ENCODE measurements at regions not wholly inside any gene's neighbourhood (a gene's known extent, or its start where the extent isn't known, plus 50 kb on each side); places are given as distances from the start of the nearest gene placed in this dataset.

DNA sequence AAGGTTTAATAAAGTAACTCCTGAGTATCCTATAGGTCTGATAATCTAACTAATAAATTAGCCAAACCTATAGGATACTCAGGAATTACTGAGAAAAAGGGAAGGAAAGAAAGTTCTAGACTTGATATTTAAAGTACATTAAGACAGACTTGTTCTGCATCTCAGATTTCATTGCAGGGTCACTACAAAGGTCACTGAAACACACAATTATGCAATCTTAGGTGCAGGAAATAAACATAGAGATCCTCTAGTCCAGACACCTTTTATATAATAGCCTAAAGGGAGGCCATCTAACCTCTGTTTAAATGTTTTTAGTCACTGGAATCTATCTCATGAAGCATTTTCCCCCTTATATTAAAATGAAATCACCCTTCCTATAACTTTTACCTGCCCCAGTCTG is 1215.7 kb downstream of the MAT2B start:
- ATAC-seq (no peak), DNase-seq (no peak)

DNA sequence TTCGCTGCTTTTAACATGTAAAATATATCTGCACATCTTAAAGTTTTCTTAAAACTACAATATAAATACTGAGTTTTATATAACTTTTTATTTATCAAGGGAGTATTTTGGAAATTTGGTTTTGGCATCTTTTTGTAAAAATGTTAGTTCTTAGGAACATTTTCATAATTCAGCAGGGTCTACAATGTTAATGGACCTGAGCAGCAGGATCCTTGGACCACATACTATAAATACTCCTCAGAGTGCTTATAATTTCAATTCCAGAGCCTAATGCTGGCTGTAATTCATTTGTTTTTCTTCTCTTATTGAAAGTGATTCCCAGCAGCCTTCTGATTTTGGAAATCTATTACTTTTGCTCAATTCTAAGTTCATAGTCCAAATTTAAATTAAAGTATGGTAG is 1216.2 kb downstream of the MAT2B start:
- ATAC-seq (no peak), DNase-seq (no peak)

DNA sequence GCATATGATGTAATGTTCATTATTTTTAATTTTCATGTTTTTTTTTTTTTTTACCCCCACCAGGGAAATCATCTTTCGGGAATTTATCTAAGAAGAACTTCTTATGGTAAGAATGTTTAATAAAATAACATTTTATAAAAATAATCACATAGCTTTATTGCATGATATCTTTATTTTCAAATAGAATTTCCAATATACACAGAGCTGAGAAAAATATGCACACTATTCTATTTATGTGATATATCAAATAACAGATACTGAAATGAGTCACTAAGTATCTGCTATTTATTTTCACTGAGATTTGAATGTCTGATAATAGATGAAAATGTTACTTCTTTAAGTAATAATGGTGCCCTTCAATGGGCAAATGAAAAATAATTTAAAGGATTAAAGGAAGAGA is 1217.3 kb downstream of the MAT2B start:
- DNase-seq (no peak), ATAC-seq (no peak)

DNA sequence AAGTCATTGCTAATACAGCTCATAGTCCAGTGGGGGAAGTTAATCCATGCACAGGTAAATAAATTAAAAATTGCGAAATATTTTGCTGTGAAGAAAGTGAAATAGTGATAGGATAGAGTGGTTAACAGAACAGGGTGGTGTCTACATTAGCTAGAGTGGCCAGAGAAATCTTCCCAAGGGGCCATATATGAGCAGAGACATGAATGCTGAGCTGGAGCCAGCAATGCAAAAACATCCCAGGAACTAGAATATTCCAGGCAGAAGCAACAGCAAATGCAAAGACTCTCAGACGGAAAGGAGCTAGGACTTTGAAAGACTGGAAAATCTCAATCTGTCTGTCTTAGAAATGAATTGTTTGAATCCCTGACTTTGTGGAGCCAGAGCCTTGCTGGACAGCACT is 1221.6 kb downstream of the MAT2B start:
- ATAC-seq: no peak

DNA sequence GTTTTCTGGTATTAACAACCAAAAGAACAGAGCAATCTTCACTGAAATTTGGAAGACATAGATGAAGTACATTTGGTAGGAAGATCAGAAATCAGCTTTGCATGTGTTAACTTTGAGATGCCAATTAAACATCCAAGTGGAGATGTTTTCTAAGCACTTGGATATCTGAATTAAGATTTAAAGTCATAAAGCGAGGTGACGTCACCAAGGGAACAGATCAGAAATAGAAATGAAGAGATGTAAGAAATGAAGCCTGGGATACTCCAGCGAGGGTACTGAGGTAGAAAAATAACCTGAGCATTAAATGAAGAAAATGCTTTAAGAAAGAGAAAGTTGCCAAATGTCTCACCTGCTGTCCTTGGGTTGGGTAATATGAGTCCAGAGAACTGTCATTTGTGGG is 1223.3 kb downstream of the MAT2B start:
- DNase-seq (no peak), ATAC-seq (no peak)

More for the DNA sequence above, 1221.6 kb downstream of the MAT2B start:
- DNase-seq: no peak

DNA sequence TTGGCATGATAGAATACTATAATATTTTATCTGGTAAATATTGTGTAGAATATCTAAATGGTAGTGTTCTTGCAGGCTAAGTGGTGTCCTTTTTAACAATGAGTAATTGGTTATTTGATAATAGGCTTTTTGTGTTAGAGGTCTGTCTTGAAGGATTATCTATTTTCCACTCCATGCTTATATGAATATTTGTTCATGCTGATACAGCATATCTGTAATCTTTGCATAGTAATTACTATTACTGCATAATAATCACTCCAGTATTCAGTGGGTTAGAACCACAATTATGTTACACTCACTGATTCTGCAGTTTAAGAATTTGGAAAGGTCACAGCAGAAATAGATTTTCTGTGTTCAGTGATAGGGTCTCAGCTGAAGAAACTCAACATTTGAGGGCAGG is 1229.9 kb downstream of the MAT2B start:
- no peak for DNase-seq
- no peak for ATAC-seq

DNA sequence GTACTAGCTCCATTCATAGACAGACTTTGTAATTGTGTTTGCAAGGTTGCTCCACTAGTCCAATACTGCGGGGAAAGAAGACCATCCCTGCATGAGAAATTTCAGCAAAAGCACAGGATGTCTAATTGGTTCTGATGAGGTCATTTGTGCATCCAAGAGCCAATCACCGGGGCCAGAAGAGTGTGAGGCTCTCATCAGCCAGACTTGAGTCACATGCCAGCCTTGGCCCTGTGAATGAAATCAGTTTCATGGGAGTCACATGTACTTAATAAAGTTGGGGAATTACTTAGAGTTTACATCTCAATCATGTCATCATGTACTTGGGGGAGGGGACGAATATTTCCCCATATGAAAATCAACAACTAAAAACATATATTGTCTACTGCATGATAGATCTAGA is 1236.0 kb downstream of the MAT2B start:
- DNase-seq (no peak), ATAC-seq (no peak)

DNA sequence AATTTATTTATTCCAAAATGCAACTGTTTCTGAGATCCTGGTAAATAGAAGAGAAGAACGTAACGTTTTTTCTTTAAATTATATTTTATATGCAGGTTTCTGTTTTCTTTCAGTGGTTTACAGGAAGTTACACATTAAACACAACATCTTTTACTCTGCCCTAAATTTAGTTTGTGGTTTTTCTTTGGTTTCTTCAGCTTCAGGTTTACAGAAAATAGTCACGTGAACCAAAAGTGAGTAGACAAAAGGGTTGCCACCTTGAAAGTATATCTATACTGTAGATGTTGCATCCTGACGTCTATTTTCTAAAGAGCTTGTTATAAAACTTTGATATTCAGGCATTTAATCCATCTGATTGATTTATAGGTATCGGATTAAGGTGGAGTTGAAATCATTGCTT is 1236.6 kb downstream of the MAT2B start:
- ATAC-seq (no peak), DNase-seq (no peak)

DNA sequence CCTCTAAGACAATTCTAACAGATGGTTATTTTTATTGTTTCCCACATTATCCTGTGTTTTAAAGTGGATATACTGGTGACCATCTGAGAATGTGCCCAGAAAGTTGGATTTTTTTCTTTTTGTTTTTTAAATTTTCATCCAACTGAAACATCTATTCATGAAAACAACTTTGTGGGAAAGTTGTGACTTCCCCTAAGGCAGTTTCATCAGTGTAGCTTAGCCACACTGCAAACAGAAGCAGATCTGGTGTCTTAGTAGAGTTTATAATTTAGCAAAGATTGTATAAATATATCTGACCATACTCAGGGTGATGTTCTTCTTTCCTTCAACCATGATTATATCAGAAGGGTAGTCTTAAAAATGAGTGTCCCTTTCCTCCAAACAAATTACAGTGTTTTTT is 1241.3 kb downstream of the MAT2B start:
- ATAC-seq (no peak), DNase-seq (no peak)

DNA sequence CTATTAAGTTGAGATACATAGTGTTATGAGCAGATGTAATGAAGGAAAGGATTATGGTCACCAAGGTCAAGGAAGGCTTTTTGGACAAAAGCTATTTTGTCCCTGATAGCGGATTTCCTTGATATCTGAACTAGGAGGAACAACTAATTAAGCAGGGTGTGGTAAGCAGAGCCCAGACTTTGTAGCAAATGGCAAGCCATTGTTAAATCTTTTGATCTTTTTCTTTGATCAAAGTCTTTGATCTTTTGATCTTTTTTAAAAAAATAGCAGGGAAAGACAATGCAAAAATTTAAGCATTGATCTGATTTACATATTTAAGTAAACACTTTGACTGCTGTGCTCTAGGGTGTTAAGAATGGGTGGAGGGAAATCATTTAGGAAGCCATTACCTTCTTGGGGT is 1242.0 kb downstream of the MAT2B start:
- ATAC-seq (no peak), DNase-seq (no peak)

DNA sequence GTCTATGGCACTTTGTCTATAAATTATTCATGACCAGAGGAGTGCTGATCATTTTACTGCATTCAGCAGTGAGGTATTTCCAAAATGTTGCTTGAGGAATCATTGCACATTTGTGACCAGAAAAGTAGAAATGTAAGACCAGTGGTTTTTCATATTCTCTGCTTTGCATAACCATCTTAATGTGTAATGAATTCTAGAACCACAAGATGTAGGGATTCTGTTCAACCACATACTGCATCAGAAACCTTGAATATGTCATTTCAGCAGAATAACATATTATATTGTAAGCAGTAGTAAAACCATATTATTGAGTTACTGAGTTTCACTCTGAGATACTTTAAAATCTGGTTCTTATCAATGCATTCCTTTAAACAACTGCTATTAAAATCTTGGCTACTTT is 1243.4 kb downstream of the MAT2B start:
- ATAC-seq (no peak), DNase-seq (no peak)

DNA sequence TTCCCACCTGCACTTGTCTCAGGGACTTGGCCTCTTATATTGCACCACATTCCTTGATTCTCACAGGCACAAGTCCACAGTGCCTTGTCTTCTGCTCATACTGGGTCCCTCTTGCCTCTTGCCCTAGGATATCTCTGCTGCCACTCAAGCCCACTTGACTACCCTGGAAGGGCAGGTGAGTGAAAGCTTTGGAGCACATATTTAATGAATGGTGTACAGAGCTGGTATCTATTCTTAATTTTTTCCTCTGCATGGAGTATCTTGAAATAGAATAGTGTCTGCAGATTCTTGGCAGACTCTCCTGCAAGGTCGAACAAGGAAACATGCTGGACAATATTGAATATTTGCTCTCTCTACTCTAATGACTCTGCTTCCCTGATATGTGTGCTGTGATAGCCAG is 1248.0 kb downstream of the MAT2B start:
- DNase-seq (no peak), ATAC-seq (no peak)

DNA sequence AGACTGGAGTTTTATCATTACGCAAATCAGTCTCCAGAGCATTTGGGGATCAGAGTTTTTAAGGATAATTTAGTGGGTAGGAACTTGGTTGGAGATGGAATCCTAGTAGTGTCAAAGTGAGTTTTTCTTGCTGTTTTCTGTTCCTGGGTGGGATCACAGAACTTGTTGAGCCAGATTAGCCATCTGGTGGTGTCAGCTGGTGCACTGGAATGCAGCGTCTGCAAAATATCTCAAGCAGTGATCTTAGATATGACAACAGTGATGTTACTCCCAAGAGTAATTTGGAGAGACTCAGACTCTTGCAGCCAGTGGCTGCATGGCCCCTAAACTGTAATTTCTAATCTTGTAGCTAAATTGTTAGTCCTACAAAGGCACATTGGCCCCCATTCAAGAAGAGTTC is 1257.8 kb downstream of the MAT2B start:
- no peak for ATAC-seq

DNA sequence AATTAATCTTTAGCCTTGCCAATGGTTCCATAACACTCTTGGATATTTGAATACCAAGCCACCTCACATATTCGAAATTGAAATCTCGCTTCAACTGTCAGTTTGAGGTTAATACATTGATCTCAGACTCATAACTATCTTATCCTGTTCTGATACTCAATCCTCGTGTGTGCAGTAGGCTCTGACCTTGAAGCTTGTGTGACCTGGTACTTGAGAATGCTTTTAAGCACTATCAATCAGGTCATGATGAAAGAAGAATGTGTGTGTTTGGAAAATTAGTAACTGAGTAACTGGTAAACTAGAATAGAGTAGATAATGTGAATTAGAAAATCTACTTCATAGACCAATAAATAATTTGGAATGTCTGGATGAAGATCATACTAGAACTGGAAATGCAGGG is 1266.7 kb downstream of the MAT2B start:
- no peak for ATAC-seq
- no peak for DNase-seq

More for the DNA sequence above, 1257.8 kb downstream of the MAT2B start:
- DNase-seq: no peak

DNA sequence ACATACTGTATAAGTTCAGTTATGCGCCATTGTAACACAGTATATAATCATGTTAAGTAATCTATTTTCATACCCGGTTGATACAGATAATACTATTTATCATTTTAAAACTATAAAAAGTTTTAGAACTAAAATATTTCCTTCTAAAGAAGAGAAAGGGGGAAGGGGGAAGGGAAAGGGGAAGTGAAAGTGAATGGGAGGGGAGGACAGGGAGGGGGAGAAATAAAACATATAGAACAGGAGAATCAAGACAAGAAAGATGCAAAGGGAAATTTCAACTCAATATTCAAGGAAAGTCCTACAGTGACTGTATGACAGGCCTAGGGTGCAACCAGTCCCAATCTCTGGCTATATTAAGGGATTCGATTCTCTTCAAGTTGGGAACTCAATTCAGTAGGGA is 1278.8 kb downstream of the MAT2B start:
- ATAC-seq: no peak
- DNase-seq: no peak

DNA sequence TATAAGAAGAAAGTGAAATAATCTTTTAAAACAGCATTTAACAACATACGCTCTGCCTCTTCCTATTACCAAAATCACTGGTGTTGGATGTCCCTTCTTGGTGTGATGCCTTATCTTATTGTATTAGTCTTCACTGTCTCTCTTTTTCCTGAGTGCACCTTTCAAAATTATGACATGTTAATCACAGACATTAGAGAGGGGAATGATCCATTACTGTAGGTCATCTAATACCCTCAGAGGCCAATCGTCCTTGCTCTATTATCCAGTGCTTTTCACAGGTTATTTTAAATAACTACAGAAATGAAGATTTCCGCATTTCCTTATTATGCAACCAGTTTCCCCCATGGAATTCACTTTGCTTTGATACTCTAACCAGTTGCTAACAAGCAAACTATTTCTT is 1292.7 kb downstream of the MAT2B start:
- no peak for ATAC-seq
- no peak for DNase-seq

DNA sequence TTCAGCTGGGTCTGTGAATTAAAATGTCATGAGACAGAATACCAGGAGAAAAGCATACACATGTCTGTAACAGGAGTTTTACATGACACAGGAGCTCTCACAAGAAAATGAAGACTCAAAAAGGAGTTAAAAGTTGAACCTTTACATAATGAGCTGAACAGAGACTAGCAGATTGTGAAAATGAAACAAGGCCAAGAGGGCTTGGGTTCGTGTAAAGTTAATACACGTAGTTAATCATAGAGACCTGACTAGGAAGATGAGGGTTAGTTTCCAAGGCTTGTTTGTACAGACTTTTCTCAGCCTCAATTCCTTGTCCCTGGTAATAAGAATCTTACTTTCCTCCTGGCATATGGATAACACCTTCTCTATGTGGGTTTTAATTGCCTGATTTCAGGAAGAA is 1294.0 kb downstream of the MAT2B start:
- no peak for DNase-seq
- no peak for ATAC-seq

DNA sequence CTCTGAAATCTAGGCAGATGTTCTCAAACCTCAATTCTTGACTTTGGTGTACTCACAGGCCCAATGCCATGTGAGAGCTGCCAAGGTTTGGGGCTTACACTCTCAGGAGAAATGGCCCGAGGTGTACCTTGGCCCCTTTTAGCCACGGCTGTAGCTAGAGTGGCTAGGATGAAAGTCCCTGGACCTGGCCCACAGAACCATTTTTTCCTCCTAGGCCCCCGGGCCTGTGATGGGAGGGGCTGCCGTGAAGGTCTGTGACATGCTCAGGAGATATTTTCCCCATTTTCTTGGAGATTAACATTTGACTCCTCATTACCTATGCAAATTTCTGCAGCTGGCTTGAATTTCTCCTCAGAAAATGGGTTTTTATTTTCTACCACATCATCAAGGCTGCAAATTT is 1296.5 kb downstream of the MAT2B start:
- ATAC-seq (no peak), DNase-seq (no peak)

DNA sequence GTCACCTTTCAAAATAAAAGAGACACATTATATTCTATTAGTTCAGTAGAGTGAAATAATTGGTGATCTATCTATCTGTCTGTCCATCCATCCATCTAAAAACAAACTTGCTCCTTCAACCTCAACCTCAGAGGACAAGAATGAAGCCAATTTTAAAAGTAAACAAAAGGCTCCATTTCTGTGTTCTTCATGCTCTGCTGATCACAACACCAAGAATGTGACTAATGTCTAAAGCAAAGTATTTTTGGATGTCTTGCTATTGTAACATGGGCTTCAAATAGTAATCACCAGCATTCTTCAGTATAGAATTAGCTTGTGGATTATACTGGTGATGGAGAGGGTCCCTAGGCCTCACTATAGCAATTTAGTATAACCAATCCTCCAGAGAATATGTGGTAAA is 1304.4 kb downstream of the MAT2B start:
- DNase-seq (no peak), ATAC-seq (no peak)

DNA sequence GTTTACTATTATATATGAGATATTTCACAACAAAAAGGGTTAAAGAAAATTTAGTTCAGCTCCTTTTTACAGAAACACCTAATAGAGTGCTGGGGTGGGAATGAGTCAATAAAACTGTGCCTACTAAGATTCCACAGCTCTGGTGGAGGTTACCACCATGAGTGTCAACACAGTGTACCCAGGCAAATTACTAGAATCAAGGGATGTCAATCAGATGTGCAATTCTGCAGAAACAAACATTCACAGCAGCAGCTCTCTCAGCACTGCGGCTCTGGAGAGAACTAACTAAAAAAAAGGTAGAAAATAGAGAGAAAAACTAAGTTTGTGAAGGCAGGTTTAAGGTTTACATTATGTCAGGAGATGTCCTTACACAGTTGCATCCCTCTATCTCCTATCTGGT is 1313.0 kb downstream of the MAT2B start:
- no peak for ATAC-seq
- no peak for DNase-seq

DNA sequence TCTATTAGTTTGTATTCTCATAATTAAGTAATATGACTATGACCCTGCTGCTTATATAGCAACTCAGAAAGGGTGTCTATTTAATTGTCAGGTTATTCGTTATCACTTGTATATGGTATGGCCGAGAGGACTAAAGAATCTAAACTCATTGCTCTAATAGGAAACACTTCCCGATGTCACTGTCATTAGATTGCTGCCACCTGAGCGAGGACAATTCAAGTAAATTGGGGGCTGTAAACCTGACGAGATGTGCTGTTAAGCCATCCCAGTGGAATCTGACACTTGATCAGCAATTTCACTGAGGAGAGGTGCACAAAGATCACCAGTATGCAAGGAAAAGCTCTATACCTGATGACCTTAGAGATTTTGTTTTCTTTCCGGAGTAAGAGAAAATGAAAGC is 1319.3 kb downstream of the MAT2B start:
- DNase-seq (no peak), ATAC-seq (no peak)

DNA sequence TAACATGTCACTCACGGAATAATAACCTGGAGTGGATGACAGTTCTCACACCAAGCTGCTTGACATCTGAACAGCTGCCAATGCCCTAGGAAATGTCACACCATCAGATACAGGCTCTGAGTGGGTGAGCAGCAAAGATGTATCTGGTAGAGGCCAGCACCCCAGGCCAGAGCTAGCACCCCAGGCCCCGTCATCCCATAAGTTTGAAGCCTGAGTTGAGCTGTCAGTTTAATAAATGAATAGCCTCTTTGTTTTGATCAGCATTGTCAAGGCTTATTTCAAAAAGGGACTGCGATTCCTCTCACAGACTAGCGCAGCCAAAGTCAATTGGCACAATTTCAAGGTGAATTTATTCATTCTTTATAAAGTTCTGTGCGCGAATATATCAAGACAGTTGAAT is 1327.1 kb downstream of the MAT2B start:
- ATAC-seq (no peak), DNase-seq (no peak)

DNA sequence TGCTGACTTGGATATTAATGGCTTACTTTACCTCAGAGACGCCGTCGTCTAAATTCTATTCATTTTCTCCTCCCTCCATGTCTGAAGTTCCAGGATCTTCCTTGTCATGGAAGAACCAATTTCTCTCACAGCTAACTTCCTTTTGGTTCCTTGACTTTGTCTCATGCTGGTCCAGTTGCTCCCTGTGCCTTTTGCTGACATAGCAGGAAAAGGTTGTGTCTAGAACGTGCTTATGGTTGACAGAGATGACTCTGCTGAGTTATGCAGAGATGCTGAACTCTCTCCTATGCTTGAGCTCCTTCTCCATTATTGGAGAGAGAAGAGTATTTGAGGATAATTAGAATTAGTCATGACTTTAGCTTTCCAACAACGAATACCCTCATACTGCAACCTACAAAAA is 1338.9 kb downstream of the MAT2B start:
- no peak for ATAC-seq

DNA sequence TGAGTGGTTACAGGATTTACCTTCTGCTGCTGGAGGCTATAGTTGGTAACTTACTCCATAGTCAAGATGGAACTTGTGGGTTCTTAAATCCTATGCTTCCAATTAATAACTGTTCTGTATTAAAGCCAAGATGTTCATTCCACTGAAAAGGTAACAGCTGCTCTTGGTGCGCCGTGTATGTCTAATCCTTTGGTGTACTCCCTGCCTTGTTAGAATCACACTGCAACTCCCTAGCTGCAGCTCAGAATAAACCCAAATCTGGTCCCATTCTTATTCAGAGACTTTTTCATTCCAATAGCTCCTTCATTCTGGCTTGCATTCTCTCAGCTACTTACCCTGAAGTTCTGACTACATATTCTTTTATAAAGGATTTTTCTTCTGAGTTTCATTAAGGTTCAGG is 1355.5 kb downstream of the MAT2B start:
- ATAC-seq (no peak), DNase-seq (no peak)

More for the DNA sequence above, 1338.9 kb downstream of the MAT2B start:
- DNase-seq: no peak

DNA sequence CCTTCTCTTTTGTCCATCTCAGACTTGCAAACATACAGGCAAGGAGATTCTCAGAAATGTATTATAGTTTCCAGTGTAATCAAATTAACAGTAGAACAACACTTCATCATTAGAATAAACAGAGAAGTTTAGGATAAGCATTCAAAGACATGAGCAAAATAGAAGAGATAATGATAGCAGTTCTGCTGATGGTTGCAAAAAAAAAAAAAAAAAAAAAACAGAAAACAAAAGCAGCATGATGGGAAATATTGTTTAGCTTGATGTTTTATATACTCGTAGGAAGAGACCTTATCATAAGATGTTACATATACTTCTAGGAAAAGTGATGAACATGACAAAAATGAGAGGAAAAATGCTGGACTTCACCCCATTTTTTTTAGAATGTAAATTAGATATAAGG is 1356.2 kb downstream of the MAT2B start:
- ATAC-seq (no peak), DNase-seq (no peak)

DNA sequence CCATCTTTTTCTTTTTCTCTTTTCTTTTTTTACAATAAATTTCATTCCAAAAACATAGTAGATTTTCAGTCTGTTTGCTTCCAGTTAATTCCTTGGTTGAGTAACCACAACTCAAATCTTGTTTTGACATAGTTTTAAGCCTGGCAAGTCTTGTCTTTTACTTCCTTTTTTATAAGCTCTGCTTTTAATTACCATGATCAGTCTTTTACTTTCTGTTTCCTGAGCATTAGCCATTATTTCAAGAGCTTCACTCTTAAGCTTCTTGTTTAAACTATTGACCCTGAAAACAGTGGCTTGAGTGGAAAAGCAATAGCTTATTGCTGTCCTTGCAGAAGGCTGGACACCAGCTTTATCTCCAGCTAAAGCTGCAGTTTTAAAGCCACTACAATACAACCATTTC is 1363.3 kb downstream of the MAT2B start:
- DNase-seq (no peak), ATAC-seq (no peak)
